ENCODE measurements at regions not wholly inside any gene's neighbourhood (a gene's known extent, or its start where the extent isn't known, plus 50 kb on each side); places are given as distances from the start of the nearest gene placed in this dataset.

DNA sequence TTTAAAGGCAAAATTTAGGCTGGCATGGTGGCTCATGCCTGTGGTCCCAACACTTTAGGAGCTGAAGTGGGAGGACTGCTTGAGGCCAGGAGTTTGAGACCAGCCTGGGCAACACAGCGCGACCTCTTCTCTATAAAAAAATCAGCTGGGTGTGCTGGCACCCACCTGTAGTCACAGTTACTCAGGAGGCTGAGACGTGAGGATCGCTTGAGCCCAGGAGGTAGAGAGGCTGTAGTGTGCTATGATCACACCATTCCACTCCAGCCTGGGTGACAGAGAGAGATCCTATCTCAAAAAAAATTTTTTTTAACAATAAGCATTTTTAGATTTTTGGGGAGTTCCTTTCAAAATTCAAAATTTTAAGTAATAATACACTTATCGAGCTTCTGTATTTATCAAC is 63.3 kb downstream of the SPATA31C2 start:
- TF ChIP-seq FOXA1 (IDR thresholded peaks at IDR 0.05) (no peak), TAF1 (conservative IDR thresholded peaks at IDR 0.05) (no peak), EGR1 (IDR thresholded peaks at IDR 0.05; ENCODE audit: low read depth in 2 of 2) (no peak), YY1 (IDR thresholded peaks at IDR 0.05) (no peak), NR2F2 (IDR thresholded peaks at IDR 0.05) (no peak), RXRA (IDR thresholded peaks at IDR 0.05) (no peak), HNF4G (IDR thresholded peaks at IDR 0.05) (no peak), SP1 (IDR thresholded peaks at IDR 0.05) (no peak), FOXA2 (IDR thresholded peaks at IDR 0.05) (no peak), GABPA (IDR thresholded peaks at IDR 0.05 in 1 of 2, conservative IDR thresholded peaks at IDR 0.05 in 1 of 2) (no peak), HNF4A (conservative IDR thresholded peaks at IDR 0.05) (no peak), JUND (IDR thresholded peaks at IDR 0.05) (no peak), RAD21 (IDR thresholded peaks at IDR 0.05) (no peak)
- TF ChIP-seq, protein P1, sequence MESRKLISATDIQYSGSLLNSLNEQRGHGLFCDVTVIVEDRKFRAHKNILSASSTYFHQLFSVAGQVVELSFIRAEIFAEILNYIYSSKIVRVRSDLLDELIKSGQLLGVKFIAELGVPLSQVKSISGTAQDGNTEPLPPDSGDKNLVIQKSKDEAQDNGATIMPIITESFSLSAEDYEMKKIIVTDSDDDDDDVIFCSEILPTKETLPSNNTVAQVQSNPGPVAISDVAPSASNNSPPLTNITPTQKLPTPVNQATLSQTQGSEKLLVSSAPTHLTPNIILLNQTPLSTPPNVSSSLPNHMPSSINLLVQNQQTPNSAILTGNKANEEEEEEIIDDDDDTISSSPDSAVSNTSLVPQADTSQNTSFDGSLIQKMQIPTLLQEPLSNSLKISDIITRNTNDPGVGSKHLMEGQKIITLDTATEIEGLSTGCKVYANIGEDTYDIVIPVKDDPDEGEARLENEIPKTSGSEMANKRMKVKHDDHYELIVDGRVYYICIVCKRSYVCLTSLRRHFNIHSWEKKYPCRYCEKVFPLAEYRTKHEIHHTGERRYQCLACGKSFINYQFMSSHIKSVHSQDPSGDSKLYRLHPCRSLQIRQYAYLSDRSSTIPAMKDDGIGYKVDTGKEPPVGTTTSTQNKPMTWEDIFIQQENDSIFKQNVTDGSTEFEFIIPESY (IDR thresholded peaks at IDR 0.05): no peak
- TF ChIP-seq, protein P2, sequence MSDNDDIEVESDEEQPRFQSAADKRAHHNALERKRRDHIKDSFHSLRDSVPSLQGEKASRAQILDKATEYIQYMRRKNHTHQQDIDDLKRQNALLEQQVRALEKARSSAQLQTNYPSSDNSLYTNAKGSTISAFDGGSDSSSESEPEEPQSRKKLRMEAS (IDR thresholded peaks at IDR 0.05): no peak
- TF ChIP-seq, protein P3, sequence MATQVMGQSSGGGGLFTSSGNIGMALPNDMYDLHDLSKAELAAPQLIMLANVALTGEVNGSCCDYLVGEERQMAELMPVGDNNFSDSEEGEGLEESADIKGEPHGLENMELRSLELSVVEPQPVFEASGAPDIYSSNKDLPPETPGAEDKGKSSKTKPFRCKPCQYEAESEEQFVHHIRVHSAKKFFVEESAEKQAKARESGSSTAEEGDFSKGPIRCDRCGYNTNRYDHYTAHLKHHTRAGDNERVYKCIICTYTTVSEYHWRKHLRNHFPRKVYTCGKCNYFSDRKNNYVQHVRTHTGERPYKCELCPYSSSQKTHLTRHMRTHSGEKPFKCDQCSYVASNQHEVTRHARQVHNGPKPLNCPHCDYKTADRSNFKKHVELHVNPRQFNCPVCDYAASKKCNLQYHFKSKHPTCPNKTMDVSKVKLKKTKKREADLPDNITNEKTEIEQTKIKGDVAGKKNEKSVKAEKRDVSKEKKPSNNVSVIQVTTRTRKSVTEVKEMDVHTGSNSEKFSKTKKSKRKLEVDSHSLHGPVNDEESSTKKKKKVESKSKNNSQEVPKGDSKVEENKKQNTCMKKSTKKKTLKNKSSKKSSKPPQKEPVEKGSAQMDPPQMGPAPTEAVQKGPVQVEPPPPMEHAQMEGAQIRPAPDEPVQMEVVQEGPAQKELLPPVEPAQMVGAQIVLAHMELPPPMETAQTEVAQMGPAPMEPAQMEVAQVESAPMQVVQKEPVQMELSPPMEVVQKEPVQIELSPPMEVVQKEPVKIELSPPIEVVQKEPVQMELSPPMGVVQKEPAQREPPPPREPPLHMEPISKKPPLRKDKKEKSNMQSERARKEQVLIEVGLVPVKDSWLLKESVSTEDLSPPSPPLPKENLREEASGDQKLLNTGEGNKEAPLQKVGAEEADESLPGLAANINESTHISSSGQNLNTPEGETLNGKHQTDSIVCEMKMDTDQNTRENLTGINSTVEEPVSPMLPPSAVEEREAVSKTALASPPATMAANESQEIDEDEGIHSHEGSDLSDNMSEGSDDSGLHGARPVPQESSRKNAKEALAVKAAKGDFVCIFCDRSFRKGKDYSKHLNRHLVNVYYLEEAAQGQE (IDR thresholded peaks at IDR 0.05): no peak
- TF ChIP-seq, protein P4, sequence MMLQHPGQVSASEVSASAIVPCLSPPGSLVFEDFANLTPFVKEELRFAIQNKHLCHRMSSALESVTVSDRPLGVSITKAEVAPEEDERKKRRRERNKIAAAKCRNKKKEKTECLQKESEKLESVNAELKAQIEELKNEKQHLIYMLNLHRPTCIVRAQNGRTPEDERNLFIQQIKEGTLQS (IDR thresholded peaks at IDR 0.05): no peak
- TF ChIP-seq, protein P5, sequence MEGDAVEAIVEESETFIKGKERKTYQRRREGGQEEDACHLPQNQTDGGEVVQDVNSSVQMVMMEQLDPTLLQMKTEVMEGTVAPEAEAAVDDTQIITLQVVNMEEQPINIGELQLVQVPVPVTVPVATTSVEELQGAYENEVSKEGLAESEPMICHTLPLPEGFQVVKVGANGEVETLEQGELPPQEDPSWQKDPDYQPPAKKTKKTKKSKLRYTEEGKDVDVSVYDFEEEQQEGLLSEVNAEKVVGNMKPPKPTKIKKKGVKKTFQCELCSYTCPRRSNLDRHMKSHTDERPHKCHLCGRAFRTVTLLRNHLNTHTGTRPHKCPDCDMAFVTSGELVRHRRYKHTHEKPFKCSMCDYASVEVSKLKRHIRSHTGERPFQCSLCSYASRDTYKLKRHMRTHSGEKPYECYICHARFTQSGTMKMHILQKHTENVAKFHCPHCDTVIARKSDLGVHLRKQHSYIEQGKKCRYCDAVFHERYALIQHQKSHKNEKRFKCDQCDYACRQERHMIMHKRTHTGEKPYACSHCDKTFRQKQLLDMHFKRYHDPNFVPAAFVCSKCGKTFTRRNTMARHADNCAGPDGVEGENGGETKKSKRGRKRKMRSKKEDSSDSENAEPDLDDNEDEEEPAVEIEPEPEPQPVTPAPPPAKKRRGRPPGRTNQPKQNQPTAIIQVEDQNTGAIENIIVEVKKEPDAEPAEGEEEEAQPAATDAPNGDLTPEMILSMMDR (IDR thresholded peaks at IDR 0.05; ENCODE audit: low read depth, low read length, missing input control): no peak
- Histone ChIP-seq H3K4me3 (ENCODE audit: low read depth in 1 of 3, low read length in 3 of 3) (no peak overlapping the region), H3K27ac (ENCODE audit: low read depth in 1 of 2, low read length in 2 of 2) (no peak overlapping the region), H3K9me3 (ENCODE audit: control insufficient read depth in 4 of 4, low read length in 3 of 4) (no peaks in the 10 kb centered on the region), H3K4me1 (ENCODE audit: control insufficient read depth in 4 of 4, insufficient read depth in 4 of 4, low read length in 3 of 4) (peaks cover 3 to 16% (median 10%) of the 10 kb centered on the region in 4 donors), H3K27me3 (ENCODE audit: control insufficient read depth in 4 of 4, insufficient read depth in 4 of 4, low read length in 3 of 4) (no peaks in the 10 kb centered on the region), H3K36me3 (ENCODE audit: control insufficient read depth in 4 of 4, insufficient read depth in 3 of 4, low read depth in 1 of 4, low read length in 3 of 4) (no peaks in the 10 kb centered on the region), H3K9ac (ENCODE audit: low read depth in 1 of 2, low read length in 2 of 2) (no peak overlapping the region)
- no peak for DNase-seq (ENCODE audit: low spot score)
- 95% methylated on average over 5 of the region's 5 CpGs for WGBS
